ENCODE measurements at regions not wholly inside any gene's neighbourhood (a gene's known extent, or its start where the extent isn't known, plus 50 kb on each side); places are given as distances from the start of the nearest gene placed in this dataset.

GRCh38 chr2:239891698-239892097 is 133.4 kb downstream of the NDUFA10 start:
- ATAC-seq = no peak
- TF ChIP-seq ZFP3 (CRISPR knock-in tag; IDR thresholded peaks at IDR 0.05) = no peak
- no peak for TF ChIP-seq ARNTL (CRISPR knock-in tag; IDR thresholded peaks at IDR 0.05; ENCODE audit: borderline replicate concordance, low read depth)
- TF ChIP-seq, protein P1, sequence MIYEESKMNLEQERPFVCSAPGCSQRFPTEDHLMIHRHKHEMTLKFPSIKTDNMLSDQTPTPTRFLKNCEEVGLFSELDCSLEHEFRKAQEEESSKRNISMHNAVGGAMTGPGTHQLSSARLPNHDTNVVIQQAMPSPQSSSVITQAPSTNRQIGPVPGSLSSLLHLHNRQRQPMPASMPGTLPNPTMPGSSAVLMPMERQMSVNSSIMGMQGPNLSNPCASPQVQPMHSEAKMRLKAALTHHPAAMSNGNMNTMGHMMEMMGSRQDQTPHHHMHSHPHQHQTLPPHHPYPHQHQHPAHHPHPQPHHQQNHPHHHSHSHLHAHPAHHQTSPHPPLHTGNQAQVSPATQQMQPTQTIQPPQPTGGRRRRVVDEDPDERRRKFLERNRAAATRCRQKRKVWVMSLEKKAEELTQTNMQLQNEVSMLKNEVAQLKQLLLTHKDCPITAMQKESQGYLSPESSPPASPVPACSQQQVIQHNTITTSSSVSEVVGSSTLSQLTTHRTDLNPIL (CRISPR knock-in tag; IDR thresholded peaks at IDR 0.05; ENCODE audit: low read depth) = no peak
- no peak for TF ChIP-seq GLIS3 (CRISPR knock-in tag; IDR thresholded peaks at IDR 0.05)
- TF ChIP-seq CSDC2 (CRISPR knock-in tag; IDR thresholded peaks at IDR 0.05) = no peak
- TF ChIP-seq OSR1 (CRISPR knock-in tag; IDR thresholded peaks at IDR 0.05) = no peak
- TF ChIP-seq ISL1 (CRISPR knock-in tag; IDR thresholded peaks at IDR 0.05) = no peak
- TF ChIP-seq POU6F1 (CRISPR knock-in tag; IDR thresholded peaks at IDR 0.05; ENCODE audit: borderline replicate concordance, low read depth) = no peak
- TF ChIP-seq, protein P2, sequence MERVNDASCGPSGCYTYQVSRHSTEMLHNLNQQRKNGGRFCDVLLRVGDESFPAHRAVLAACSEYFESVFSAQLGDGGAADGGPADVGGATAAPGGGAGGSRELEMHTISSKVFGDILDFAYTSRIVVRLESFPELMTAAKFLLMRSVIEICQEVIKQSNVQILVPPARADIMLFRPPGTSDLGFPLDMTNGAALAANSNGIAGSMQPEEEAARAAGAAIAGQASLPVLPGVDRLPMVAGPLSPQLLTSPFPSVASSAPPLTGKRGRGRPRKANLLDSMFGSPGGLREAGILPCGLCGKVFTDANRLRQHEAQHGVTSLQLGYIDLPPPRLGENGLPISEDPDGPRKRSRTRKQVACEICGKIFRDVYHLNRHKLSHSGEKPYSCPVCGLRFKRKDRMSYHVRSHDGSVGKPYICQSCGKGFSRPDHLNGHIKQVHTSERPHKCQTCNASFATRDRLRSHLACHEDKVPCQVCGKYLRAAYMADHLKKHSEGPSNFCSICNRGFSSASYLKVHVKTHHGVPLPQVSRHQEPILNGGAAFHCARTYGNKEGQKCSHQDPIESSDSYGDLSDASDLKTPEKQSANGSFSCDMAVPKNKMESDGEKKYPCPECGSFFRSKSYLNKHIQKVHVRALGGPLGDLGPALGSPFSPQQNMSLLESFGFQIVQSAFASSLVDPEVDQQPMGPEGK (CRISPR knock-in tag; IDR thresholded peaks at IDR 0.05; ENCODE audit: borderline replicate concordance) = no peak
- TF ChIP-seq ZNF70 (CRISPR knock-in tag; IDR thresholded peaks at IDR 0.05) = no peak
- TF ChIP-seq BACH2 (CRISPR knock-in tag; IDR thresholded peaks at IDR 0.05; ENCODE audit: borderline replicate concordance) = no peak
- no peak for TF ChIP-seq ZNF565 (CRISPR knock-in tag; conservative IDR thresholded peaks at IDR 0.05; ENCODE audit: low read depth)
- TF ChIP-seq ESRRG (CRISPR knock-in tag; IDR thresholded peaks at IDR 0.05) = no peak
- TF ChIP-seq ZC3H10 (CRISPR knock-in tag; IDR thresholded peaks at IDR 0.05) = no peak
- TF ChIP-seq, protein P3, sequence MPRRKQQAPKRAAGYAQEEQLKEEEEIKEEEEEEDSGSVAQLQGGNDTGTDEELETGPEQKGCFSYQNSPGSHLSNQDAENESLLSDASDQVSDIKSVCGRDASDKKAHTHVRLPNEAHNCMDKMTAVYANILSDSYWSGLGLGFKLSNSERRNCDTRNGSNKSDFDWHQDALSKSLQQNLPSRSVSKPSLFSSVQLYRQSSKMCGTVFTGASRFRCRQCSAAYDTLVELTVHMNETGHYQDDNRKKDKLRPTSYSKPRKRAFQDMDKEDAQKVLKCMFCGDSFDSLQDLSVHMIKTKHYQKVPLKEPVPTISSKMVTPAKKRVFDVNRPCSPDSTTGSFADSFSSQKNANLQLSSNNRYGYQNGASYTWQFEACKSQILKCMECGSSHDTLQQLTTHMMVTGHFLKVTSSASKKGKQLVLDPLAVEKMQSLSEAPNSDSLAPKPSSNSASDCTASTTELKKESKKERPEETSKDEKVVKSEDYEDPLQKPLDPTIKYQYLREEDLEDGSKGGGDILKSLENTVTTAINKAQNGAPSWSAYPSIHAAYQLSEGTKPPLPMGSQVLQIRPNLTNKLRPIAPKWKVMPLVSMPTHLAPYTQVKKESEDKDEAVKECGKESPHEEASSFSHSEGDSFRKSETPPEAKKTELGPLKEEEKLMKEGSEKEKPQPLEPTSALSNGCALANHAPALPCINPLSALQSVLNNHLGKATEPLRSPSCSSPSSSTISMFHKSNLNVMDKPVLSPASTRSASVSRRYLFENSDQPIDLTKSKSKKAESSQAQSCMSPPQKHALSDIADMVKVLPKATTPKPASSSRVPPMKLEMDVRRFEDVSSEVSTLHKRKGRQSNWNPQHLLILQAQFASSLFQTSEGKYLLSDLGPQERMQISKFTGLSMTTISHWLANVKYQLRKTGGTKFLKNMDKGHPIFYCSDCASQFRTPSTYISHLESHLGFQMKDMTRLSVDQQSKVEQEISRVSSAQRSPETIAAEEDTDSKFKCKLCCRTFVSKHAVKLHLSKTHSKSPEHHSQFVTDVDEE (CRISPR knock-in tag; IDR thresholded peaks at IDR 0.05) = no peak
- TF ChIP-seq, protein P4, sequence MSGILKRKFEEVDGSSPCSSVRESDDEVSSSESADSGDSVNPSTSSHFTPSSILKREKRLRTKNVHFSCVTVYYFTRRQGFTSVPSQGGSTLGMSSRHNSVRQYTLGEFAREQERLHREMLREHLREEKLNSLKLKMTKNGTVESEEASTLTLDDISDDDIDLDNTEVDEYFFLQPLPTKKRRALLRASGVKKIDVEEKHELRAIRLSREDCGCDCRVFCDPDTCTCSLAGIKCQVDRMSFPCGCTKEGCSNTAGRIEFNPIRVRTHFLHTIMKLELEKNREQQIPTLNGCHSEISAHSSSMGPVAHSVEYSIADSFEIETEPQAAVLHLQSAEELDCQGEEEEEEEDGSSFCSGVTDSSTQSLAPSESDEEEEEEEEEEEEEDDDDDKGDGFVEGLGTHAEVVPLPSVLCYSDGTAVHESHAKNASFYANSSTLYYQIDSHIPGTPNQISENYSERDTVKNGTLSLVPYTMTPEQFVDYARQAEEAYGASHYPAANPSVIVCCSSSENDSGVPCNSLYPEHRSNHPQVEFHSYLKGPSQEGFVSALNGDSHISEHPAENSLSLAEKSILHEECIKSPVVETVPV (CRISPR knock-in tag; IDR thresholded peaks at IDR 0.05) = no peak
- TF ChIP-seq RARB (CRISPR knock-in tag; IDR thresholded peaks at IDR 0.05) = no peak
- TF ChIP-seq ZNF8 (CRISPR knock-in tag; IDR thresholded peaks at IDR 0.05) = no peak

DNA sequence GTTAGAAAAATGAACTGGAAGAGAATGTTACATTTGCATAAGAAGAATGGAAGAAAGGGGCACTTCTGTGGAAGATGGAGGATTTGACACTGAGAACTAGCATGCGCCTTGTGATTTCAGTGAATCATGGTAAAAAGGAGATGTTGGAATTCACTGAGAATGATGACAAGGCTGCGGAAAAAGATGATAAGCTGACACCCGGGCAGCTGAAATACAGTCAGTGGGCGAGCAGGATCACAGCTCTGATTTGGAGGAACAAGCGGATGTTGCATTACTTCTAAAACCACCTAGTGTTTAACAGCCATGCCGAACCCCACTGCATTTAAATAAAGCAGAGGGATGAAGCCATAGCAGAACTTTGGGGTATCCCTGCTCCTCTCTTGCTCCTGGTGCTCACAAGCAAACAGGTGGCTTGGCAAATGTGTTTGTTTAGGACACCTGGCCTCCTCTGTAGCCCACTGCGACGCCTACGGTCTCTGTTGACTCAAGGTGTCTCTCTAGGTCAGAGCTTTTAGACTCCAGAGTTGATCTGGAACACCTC is 134.9 kb downstream of the NDUFA10 start:
- TF ChIP-seq ESRRG (CRISPR knock-in tag; IDR thresholded peaks at IDR 0.05) (no peak), ISL1 (CRISPR knock-in tag; IDR thresholded peaks at IDR 0.05) (no peak), TOX (CRISPR knock-in tag; IDR thresholded peaks at IDR 0.05; ENCODE audit: borderline replicate concordance) (no peak), BACH2 (CRISPR knock-in tag; IDR thresholded peaks at IDR 0.05; ENCODE audit: borderline replicate concordance) (no peak), SNAI2 (CRISPR knock-in tag; IDR thresholded peaks at IDR 0.05) (no peak), ZC3H10 (CRISPR knock-in tag; IDR thresholded peaks at IDR 0.05) (no peak), ZNF70 (CRISPR knock-in tag; IDR thresholded peaks at IDR 0.05) (no peak), OSR1 (CRISPR knock-in tag; IDR thresholded peaks at IDR 0.05) (no peak), CSDC2 (CRISPR knock-in tag; IDR thresholded peaks at IDR 0.05) (no peak), GLIS3 (CRISPR knock-in tag; IDR thresholded peaks at IDR 0.05) (no peak), POU6F1 (CRISPR knock-in tag; IDR thresholded peaks at IDR 0.05; ENCODE audit: borderline replicate concordance, low read depth) (no peak)
- TF ChIP-seq, protein P1 (CRISPR knock-in tag; IDR thresholded peaks at IDR 0.05; ENCODE audit: low read depth) = no peak
- TF ChIP-seq, protein P4 (CRISPR knock-in tag; IDR thresholded peaks at IDR 0.05) = no peak
- no peak for ATAC-seq
